GM08714 (cell line): ENCODE measurements at regions not wholly inside any gene's neighbourhood (a gene's known extent, or its start where the extent isn't known, plus 50 kb on each side); places are given as distances from the start of the nearest gene placed in this dataset.
"Not testable (repeated sequence)": the region's sequence is repeated elsewhere in the genome, so short reads cannot be mapped to it uniquely, and the experiment has no call there.

Source experiments
- H3K4me3 ChIP-seq: fragments of 200-500 bp; sonication (Bioruptor generic); 2 replicates; pipeline ENCODE4 v1.5.1; 2014; ENCODE audit warnings: mild to moderate bottlenecking, low read length, inconsistent platforms
- ZNF274 ChIP-seq: IDR thresholded peaks from 2 replicates; pipeline ENCODE4 v1.6.1; 2012; ENCODE audit warnings: mild to moderate bottlenecking, low read depth, low read length

DNA sequence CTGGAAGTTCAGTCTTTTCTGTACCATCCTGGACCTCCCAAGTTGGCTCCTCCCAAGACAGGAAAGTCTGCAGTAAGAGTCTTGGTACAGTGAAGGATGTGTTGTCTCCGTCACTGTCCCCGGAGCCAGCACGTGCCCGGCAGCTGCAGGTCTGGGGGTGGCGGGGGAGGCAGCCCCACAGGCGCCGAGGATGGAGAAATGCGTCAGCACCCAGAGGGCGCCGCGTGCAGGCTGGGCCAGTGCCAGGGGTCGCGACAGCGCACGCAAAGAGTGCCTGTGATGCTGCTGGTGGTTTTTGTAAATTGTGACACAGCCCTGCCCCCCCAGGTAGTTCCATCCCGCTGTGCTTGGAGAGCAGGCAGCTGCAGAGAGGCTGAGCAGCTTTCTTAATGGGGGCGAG lies 1200.5 kb downstream of the BRD1 start:
- no peak overlapping the region for H3K4me3 ChIP-seq
- TF ChIP-seq ZNF274 = no peak

- TF ChIP-seq ZNF274 = no peak
- H3K4me3 ChIP-seq = no peak overlapping the region
These were observed 1203.3 kb downstream of the BRD1 start for GRCh38 chr22:48624401-48624800.

- H3K4me3 ChIP-seq = no peak overlapping the region
- no peak for TF ChIP-seq ZNF274
These were observed 1204.7 kb downstream of the BRD1 start for GRCh38 chr22:48622891-48623545.

- no peak overlapping the region for H3K4me3 ChIP-seq
- no peak for TF ChIP-seq ZNF274
These were observed 1206.6 kb downstream of the BRD1 start for GRCh38 chr22:48621085-48621484.

- H3K4me3 ChIP-seq = not testable (repeated sequence)
These were observed 1207.2 kb downstream of the BRD1 start for GRCh38 chr22:48620460-48620859.

- no peak for TF ChIP-seq ZNF274
- H3K4me3 ChIP-seq = no peak overlapping the region
These were observed 1208.0 kb downstream of the BRD1 start for GRCh38 chr22:48619721-48620120.

DNA sequence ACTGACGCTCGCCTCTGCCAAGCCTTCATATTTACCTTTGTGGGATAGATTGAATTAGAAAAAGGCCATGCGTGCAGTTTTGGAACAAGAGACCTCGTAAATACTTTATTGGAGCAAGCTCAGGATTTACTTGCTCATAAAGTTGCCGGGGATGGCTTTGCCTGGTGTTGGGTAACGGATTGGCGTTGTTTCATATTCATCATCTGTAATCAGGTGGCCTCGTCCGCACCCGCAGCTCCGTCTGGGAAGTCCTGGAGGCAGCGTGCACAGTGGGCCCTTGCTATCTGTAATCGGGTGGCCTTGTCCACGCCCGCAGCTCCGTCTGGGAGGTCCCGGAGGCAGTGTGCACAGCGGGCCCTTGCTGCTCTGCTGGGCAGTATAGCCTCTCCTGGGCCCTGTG lies 1209.3 kb downstream of the BRD1 start:
- no peak overlapping the region for H3K4me3 ChIP-seq
- no peak for TF ChIP-seq ZNF274

DNA sequence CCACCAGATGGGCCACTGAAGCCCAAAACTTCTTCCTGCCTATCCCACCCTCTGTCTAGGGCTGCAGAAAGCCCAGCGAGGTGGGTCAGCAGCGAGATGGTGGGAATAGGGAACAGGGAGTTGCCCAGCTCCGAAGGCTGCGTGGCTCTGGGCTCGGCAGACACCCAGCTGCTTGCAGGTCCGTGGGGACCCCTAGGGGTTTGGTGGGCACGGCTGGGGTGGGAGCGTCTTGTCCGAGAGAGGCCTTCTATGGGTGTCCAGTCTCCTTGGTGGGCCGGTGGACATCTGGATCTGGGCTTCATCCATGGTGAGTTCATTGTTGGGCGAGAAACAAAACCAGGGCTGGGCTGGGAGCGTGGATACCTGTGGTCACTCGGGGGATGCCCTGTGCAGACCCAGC lies 1211.0 kb downstream of the BRD1 start:
- TF ChIP-seq ZNF274 = no peak
- no peak overlapping the region for H3K4me3 ChIP-seq

DNA sequence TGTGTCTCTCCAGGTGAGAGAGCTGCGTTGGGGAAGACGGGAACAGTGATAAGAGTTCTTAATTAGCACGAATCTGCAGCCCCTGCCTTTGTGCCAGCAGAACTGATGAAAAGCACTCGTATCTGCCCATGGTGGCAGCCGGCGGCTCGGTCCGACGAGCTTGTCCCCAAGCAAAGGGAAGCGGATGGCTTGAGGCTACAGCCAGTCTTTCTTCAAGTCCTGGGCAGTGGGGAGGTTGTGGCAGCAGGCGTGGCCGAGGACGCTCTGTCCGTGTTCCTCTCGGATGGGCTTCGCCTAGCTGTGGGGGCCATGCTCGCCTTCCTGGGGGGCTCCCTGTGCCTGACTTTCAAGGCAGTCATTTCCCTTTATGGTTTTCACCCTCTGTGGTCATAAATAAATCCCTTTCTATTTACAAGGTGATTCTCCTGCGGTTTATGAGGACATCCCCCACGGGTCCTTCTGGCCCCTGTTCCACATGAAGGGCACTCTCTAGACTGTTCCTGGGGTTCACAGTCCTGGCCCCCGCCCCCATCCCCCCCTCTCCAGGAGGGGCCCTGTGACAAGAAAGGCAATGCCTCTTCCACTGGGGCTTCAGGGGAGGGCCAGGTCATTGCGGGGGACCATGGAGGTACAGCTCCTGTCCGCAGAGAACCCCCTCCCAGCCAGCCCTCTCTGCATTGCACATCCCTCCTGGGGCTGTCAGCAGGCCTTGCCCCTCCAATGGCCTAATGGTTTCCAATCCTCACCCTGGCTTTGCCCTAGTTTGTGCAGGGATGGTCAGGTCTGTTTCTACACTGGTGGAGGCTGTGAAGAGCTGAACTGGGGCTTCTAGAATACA lies 1212.3 kb downstream of the BRD1 start:
- H3K4me3 ChIP-seq = no peak overlapping the region
- TF ChIP-seq ZNF274 = no peak

- TF ChIP-seq ZNF274 = no peak
- H3K4me3 ChIP-seq = no peak overlapping the region
These were observed 1214.0 kb downstream of the BRD1 start for GRCh38 chr22:48613566-48614200.

- no peak for TF ChIP-seq ZNF274
- no peak overlapping the region for H3K4me3 ChIP-seq
These were observed 1215.3 kb downstream of the BRD1 start for GRCh38 chr22:48612077-48612995.

DNA sequence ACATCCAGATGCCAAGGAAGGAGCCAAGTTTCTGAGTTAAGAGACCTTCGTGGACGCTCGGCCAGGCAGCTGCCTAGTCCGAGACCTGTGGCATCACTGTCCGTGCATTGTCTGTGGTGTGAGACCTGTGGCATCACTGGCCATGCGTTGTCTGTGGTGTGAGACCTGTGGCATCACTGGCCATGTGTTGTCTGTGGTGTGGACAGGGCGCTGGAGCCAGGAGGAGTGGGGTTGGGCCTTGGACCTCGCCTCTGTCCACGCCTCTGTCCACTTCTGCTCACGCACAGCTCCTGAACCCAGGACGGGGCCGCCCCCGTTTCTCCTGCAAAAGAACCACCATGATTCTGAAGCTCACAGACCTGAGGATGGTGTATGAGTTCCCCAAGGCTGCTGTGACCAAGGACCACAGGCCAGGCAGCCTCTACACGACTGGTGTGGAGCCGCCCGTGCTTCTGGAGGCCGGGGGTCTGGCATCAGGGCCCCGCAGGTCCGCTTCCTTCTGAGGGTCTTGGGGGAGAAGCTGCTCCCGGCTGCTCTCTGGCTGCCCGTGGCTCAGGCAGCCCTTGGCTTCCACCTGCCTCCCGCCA lies 1218.3 kb downstream of the BRD1 start:
- H3K4me3 ChIP-seq = no peak overlapping the region
- TF ChIP-seq ZNF274 = no peak

GRCh38 chr22:48607901-48608662 lies 1219.6 kb downstream of the BRD1 start:
- H3K4me3 ChIP-seq = no peak overlapping the region
- no peak for TF ChIP-seq ZNF274
